ENCODE measurements at regions not wholly inside any gene's neighbourhood (a gene's known extent, or its start where the extent isn't known, plus 50 kb on each side); places are given as distances from the start of the nearest gene placed in this dataset.

- TF ChIP-seq POLR2A (IDR thresholded peaks at IDR 0.05) (no peak), CTCF (IDR thresholded peaks at IDR 0.05) (no peak)
These were observed 826.7 kb downstream of the KCNJ2 start for GRCh38 chr17:70995997-70996396.

Data from uterus (tissue), 2 donors.